Right atrium auricular region (tissue), 2 donors: ENCODE measurements at regions not wholly inside any gene's neighbourhood (a gene's known extent, or its start where the extent isn't known, plus 50 kb on each side); places are given as distances from the start of the nearest gene placed in this dataset.

Source experiments
- DNase-seq: peaks from one replicate; pipeline ENCODE4 v3.0.0-alpha.2; 2019; ENCODE audit warnings: low spot score
- H3K27ac ChIP-seq, 2 donors: fragments of 200-600 bp; sonication (generic); 1 replicate in 1 of 2; 2 replicates in 1 of 2; pipeline ENCODE4 v1.5.1; 2016 to 2019
- H3K27me3 ChIP-seq, 2 donors: fragments of 200-600 bp; sonication (generic); one replicate each; pipeline versions ENCODE4 v1.5.1 to v1.6.0; 2017 to 2019
- H3K36me3 ChIP-seq: fragments of 200-600 bp; sonication (generic); one replicate; pipeline ENCODE4 v1.5.1; 2016
- H3K4me1 ChIP-seq, 2 donors: fragments of 200-600 bp; sonication (generic); one replicate each; pipeline versions ENCODE4 v1.5.1 to v1.6.0; 2017 to 2019
- H3K4me3 ChIP-seq, 2 donors: fragments of 200-600 bp; sonication (generic); 1 replicate in 1 of 2; 2 replicates in 1 of 2; pipeline ENCODE4 v1.5.1; 2017 to 2019; ENCODE audit warnings: mild to moderate bottlenecking in 1 of 2, moderate library complexity in 1 of 2
- H3K9me3 ChIP-seq, 2 donors: fragments of 200-600 bp; sonication (generic); one replicate each; pipeline ENCODE4 v1.5.1; 2019
- TF ChIP-seq, protein P1 (sequence below), 2 donors: fragments of 200-600 bp; sonication (generic); IDR thresholded peaks; one replicate each; pipeline ENCODE4 v1.5.1; 2019; ENCODE audit warnings: antibody characterized with exemption in 2 of 2

DNA sequence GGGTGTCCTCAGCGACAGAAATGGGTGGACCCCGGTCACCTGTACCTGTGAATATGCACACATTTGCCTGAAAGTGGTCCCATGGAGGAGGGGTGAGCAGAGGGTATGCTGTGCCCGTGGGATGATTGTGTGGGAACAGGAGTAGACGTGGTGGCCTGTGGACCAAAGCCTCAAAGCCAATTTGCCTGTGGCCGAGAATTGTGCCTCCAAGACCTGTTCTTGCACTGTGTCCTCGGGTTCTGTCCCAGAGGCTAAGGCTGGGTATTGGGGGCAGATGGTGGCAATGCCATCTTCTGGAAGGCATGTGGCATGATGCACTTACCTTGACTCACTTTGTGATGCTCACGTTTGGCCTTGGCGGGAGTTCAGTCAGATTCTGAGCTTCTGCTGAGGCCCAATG is 351.0 kb downstream of the TCERG1L start:
- H3K27ac ChIP-seq, result no peak overlapping the region
- no peaks in the 10 kb centered on the region for H3K4me1 ChIP-seq
- no peaks in the 10 kb centered on the region for H3K36me3 ChIP-seq
- DNase-seq, result peak; percentile 40
- TF ChIP-seq, protein P1, sequence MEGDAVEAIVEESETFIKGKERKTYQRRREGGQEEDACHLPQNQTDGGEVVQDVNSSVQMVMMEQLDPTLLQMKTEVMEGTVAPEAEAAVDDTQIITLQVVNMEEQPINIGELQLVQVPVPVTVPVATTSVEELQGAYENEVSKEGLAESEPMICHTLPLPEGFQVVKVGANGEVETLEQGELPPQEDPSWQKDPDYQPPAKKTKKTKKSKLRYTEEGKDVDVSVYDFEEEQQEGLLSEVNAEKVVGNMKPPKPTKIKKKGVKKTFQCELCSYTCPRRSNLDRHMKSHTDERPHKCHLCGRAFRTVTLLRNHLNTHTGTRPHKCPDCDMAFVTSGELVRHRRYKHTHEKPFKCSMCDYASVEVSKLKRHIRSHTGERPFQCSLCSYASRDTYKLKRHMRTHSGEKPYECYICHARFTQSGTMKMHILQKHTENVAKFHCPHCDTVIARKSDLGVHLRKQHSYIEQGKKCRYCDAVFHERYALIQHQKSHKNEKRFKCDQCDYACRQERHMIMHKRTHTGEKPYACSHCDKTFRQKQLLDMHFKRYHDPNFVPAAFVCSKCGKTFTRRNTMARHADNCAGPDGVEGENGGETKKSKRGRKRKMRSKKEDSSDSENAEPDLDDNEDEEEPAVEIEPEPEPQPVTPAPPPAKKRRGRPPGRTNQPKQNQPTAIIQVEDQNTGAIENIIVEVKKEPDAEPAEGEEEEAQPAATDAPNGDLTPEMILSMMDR (IDR thresholded peaks at IDR 0.05), result no peak
- H3K9me3 ChIP-seq, result no peaks in the 10 kb centered on the region
- H3K27me3 ChIP-seq, result no peaks in the 10 kb centered on the region
- no peak overlapping the region for H3K4me3 ChIP-seq

DNA sequence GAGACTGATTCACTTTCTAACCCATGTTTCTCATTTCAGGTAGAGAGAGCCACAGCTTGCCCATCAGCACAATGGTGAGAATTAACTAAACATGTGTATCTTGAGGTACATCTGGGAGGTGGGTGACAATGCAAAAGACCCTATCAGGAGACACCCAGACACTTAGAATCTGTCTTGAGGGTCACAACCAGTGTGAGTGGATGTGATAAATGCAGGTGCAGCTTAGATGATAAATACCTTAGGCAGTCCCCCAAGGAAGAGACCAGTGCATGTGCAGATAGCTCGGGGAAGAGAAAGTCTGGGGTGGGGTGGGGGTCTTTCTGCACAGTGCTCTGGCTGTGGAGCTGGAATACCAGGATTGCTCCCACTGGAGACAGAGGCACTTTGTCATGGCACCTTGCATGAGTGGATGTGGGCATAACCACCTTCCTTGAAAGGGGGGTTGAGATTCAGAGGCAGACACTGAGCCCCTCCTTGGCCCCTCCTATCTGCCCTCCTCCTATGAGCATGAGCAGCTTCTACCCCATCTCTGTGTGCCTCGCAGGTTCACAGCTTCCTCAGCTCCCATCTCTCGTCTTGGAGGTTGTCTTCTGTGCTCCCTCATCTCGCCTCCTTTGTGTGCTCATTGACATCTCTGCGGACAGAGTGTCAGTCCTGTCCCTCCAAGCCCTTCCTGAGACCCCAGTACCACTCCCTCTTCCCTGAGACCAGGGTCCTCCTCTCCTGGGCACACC is 349.8 kb downstream of the TCERG1L start:
- TF ChIP-seq, protein P1 (IDR thresholded peaks at IDR 0.05), result no peak
- no peaks in the 10 kb centered on the region for H3K4me1 ChIP-seq
- H3K36me3 ChIP-seq, result no peaks in the 10 kb centered on the region
- H3K9me3 ChIP-seq, result no peaks in the 10 kb centered on the region
- peak; percentile 54 for DNase-seq
- H3K4me3 ChIP-seq, result no peak overlapping the region
- no peak overlapping the region for H3K27ac ChIP-seq
- no peaks in the 10 kb centered on the region for H3K27me3 ChIP-seq

DNA sequence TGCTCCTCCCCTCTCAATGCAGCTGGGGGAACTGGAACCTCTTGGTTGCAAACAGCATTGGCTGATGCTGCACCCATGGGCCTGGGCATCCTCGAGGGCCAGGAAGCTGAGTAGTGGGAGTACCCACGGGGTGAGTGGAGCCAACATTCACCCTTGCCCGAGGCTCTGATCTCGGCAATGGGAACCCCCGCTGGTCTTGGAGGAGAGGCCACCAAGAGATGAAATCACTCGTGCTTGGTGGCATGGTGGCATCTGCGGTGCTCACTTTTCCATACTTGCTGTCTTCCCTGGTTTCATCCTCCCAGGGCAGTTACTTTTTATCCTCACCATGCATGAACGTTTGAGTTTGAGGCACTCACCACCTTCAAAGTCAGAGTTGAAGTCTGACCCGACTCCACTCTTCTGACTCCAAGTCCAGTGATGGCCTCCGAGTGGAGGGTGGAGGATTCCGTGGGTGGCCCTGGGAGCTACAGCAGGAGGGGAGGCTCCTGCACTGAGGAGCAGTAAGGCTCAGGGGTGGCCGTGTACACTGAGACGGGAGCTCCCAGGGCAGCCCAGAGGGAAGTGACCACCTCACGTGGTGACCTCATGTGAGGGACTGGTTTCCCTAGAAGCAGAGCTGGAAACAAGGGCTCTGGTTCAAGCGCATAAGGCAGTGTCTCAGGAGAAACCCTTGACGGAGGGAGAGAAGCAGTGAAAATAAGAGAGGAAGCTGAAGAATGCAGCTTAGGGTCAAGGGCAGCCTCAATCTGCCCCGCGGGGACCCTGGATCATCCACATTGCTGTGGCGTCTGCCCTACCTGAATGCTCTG is 349.1 kb downstream of the TCERG1L start:
- Histone ChIP-seq H3K27me3 (no peaks in the 10 kb centered on the region), H3K36me3 (no peaks in the 10 kb centered on the region), H3K4me1 (no peaks in the 10 kb centered on the region), H3K9me3 (no peaks in the 10 kb centered on the region), H3K27ac (no peak overlapping the region), H3K4me3 (no peak overlapping the region)
- TF ChIP-seq, protein P1 (IDR thresholded peaks at IDR 0.05), result no peak
- peak; percentile 43 for DNase-seq

DNA sequence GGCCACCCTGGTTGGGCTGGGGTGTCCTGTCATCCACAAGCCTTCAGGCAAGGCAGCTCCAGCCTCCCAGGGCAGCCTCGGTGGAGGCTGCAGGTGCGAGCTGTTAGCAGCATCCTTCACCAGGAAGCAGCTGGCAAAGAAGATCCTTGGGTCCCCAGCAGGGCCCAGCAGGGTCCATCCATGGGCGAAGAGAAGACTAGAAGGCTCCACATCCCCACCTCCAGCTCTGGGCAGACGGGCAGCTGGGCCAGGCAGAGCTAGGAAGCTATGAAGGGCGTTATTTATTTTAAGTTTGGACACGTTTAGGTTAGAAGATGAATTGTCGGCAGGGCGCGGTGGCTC is 348.5 kb downstream of the TCERG1L start:
- TF ChIP-seq, protein P1 (IDR thresholded peaks at IDR 0.05), result no peak
- Histone ChIP-seq H3K4me1 (no peaks in the 10 kb centered on the region), H3K4me3 (no peak overlapping the region), H3K36me3 (no peaks in the 10 kb centered on the region), H3K27me3 (no peaks in the 10 kb centered on the region), H3K27ac (no peak overlapping the region), H3K9me3 (no peaks in the 10 kb centered on the region)
- no peak for DNase-seq

DNA sequence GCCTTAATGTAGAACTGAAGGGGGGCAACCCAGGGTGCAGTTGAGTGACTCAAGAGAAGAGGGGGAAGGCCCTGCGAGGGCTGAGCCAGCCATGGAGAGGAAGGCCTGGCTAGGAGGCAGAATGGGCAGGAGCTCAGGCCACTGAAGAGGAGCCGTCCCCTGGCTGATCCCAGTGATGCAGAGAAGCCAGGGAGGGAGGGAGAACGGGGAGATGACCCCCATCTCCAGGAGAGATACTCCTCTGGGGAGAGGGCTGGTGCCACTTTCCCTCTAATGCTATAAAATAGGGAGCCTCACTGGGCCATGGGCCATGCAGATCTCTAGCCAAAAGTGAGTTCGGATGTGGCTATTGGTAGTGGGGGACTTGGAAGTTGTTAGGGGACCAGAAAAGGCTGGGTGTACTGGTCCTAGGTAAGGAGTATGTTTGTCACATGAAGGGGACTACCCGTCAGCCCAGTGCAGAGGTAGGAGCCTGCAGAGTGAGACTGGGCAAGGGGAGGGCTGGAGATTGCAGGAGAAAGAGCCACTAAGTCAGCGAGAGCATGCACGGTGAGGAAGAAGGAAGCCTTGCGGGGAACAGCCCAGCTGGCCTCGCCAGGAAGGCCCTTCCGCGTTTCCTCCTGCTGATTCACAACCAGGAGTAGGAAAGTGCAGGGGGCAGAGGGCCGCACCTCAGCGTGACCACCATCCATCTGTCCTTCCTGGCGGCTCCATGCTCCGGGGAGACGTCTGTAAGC is 347.6 kb downstream of the TCERG1L start:
- Histone ChIP-seq H3K9me3 (no peaks in the 10 kb centered on the region), H3K27ac (no peak overlapping the region), H3K36me3 (no peaks in the 10 kb centered on the region), H3K27me3 (no peaks in the 10 kb centered on the region), H3K4me1 (no peaks in the 10 kb centered on the region), H3K4me3 (no peak overlapping the region)
- TF ChIP-seq, protein P1 (IDR thresholded peaks at IDR 0.05), result no peak
- peak; percentile 53 for DNase-seq
